MM.1S (cell line): ENCODE measurements at regions not wholly inside any gene's neighbourhood (a gene's known extent, or its start where the extent isn't known, plus 50 kb on each side); places are given as distances from the start of the nearest gene placed in this dataset.

Source experiments
- EZH2 ChIP-seq: fragments of 300-600 bp; sonication (generic); optimal IDR thresholded peaks from 2 replicates; pipeline ENCODE3; 2017; ENCODE audit warnings: low read depth, mild to moderate bottlenecking, antibody characterized with exemption, low read length, mixed read lengths
- EZH2phosphoT487 ChIP-seq: fragments of 300-600 bp; sonication (generic); IDR thresholded peaks from 2 replicates; pipeline ENCODE4 v1.6.1; 2018; ENCODE audit warnings: antibody characterized with exemption, low read length
- TF ChIP-seq, protein P1 (sequence below): fragments of 300-600 bp; sonication (generic); IDR thresholded peaks from 2 replicates; pipeline ENCODE4 v1.5.1; 2016; ENCODE audit warnings: antibody characterized with exemption, low read length, mixed read lengths

DNA sequence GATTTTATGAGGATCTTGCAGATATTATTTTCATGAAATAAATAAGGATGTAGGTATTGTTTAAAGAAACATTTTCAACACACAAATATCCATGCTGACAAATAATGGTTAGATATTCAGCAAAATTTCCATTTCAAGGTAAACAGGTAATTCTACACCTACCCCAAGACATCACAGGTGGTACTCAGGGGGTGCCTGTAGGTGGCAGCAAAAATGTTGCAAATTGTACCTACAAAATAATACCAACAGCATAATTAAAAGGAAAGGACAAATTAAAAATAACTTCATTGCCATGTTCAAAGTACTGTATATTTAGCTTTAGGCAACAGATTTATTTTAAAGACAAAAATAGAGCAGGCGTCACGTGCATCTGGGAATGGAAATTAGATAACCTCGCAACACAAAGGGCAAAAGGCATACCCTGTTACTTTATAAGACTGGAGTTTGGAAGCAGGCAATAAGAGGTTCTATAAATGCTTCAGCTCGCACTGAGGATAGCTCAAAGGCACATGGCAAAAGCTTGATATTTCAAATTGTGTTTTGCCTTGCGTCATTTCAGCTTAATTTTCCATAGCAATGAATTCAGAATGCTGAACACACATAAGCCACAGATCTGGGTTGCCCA, 630.5 kb downstream of the TDRD15 start:
- TF ChIP-seq EZH2 (no peak), EZH2phosphoT487 (no peak)
- TF ChIP-seq, protein P1, sequence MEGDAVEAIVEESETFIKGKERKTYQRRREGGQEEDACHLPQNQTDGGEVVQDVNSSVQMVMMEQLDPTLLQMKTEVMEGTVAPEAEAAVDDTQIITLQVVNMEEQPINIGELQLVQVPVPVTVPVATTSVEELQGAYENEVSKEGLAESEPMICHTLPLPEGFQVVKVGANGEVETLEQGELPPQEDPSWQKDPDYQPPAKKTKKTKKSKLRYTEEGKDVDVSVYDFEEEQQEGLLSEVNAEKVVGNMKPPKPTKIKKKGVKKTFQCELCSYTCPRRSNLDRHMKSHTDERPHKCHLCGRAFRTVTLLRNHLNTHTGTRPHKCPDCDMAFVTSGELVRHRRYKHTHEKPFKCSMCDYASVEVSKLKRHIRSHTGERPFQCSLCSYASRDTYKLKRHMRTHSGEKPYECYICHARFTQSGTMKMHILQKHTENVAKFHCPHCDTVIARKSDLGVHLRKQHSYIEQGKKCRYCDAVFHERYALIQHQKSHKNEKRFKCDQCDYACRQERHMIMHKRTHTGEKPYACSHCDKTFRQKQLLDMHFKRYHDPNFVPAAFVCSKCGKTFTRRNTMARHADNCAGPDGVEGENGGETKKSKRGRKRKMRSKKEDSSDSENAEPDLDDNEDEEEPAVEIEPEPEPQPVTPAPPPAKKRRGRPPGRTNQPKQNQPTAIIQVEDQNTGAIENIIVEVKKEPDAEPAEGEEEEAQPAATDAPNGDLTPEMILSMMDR, result peak; percentile 39
